IMR-90 (cell line): ENCODE measurements at regions not wholly inside any gene's neighbourhood (a gene's known extent, or its start where the extent isn't known, plus 50 kb on each side); places are given as distances from the start of the nearest gene placed in this dataset.

Source experiments
- ATAC-seq: fragments of 200-7000 bp; cut with Tn5 transposase; 2 replicates; pipeline ENCODE4 v1.9.1; 2020; ENCODE audit warnings: low read depth, mild to moderate bottlenecking, moderate library complexity
- BruUV-seq: library from RNA; stranded (reverse); fragments of 400-500 nt; replicated peaks from 2 replicates; lab custom pipeline; 2021; lab: Mats Ljungman, UMichigan
- CTCF ChIA-PET: fragments of 300-600 bp; formaldehyde crosslinking; extraction: SDS; loops from one replicate; lab custom pipeline; 2021; ENCODE audit warnings: antibody characterized with exemption; lab: Yijun Ruan, JAX
- POLR2A ChIA-PET: fragments of 300-600 bp; sonication (Branson Sonifier 250); formaldehyde crosslinking; loops from one replicate; lab custom pipeline; 2022; ENCODE audit warnings: antibody characterized with exemption; ENCODE audit not compliant: unreplicated experiment; lab: Charles Lee
- DNase-seq: peaks from one replicate; pipeline ENCODE4 v3.0.0; 2013
- H2AFZ ChIP-seq: replicated peaks from 2 replicates; pipeline ENCODE3; 2013; ENCODE audit warnings: low read length, mild to moderate bottlenecking; ENCODE audit not compliant: poor library complexity
- H2AK5ac ChIP-seq: 2 replicates; pipeline ENCODE4 v1.6.1; 2013; ENCODE audit warnings: low read depth, low read length, inconsistent platforms
- H2AK9ac ChIP-seq: replicated peaks from 2 replicates; pipeline ENCODE3; 2013; ENCODE audit warnings: mild to moderate bottlenecking, low read depth, low read length, moderate library complexity; ENCODE audit not compliant: poor library complexity
- H2BK120ac ChIP-seq: 2 replicates; pipeline ENCODE4 v1.6.1; 2013; ENCODE audit warnings: low read depth, low read length, inconsistent platforms
- H2BK15ac ChIP-seq: 3 replicates; pipeline ENCODE4 v1.6.1; 2013; ENCODE audit warnings: low read depth, low read length, inconsistent platforms
- H2BK20ac ChIP-seq: 2 replicates; pipeline ENCODE4 v1.6.1; 2013; ENCODE audit warnings: low read depth, mild to moderate bottlenecking, inconsistent platforms, low read length, moderate library complexity
- H2BK5ac ChIP-seq: 2 replicates; pipeline ENCODE4 v1.6.1; 2013; ENCODE audit warnings: mild to moderate bottlenecking, low read depth, low read length, inconsistent platforms; ENCODE audit not compliant: poor library complexity, severe bottlenecking
- H3K14ac ChIP-seq: replicated peaks from 2 replicates; pipeline ENCODE4 v1.6.1; 2013; ENCODE audit warnings: low read depth, low read length, inconsistent platforms
- H3K18ac ChIP-seq: 2 replicates; pipeline ENCODE4 v1.6.1; 2013; ENCODE audit warnings: low read depth, low read length, control low read depth
- H3K23ac ChIP-seq: 2 replicates; pipeline ENCODE4 v1.6.1; 2013; ENCODE audit warnings: low read depth, low read length, inconsistent platforms
- H3K27ac ChIP-seq: 2 replicates; pipeline ENCODE4 v1.5.1; 2013; ENCODE audit warnings: mild to moderate bottlenecking, control low read depth, low read length; ENCODE audit not compliant: insufficient read depth
- H3K27me3 ChIP-seq: 2 replicates; pipeline ENCODE4 v1.6.1; 2013; ENCODE audit warnings: low read length; ENCODE audit not compliant: control insufficient read depth, insufficient read depth
- H3K36me3 ChIP-seq: 2 replicates; pipeline ENCODE4 v1.6.1; 2013; ENCODE audit warnings: low read length, mixed read lengths; ENCODE audit not compliant: control insufficient read depth, insufficient read depth
- H3K4ac ChIP-seq: 2 replicates; pipeline ENCODE4 v1.6.1; 2013; ENCODE audit warnings: low read depth, low read length, inconsistent platforms
- H3K4me1 ChIP-seq: 2 replicates; pipeline ENCODE4 v1.6.1; 2013; ENCODE audit warnings: low read length, mixed read lengths; ENCODE audit not compliant: control insufficient read depth, insufficient read depth
- H3K4me2 ChIP-seq: 2 replicates; pipeline ENCODE4 v1.6.1; 2013; ENCODE audit warnings: low read depth, mild to moderate bottlenecking, control low read depth, low read length, moderate library complexity
- H3K4me3 ChIP-seq: 2 replicates; pipeline ENCODE4 v1.5.1; 2013; ENCODE audit warnings: low read depth, mild to moderate bottlenecking, control low read depth, low read length, moderate library complexity; ENCODE audit not compliant: insufficient read depth
- H3K56ac ChIP-seq: 2 replicates; pipeline ENCODE4 v1.6.1; 2013; ENCODE audit warnings: low read length, inconsistent platforms; ENCODE audit not compliant: insufficient read depth; ENCODE audit errors: extremely low read depth
- H3K79me1 ChIP-seq, 2 experiments: 2 replicates each; pipeline ENCODE4 v1.6.1; 2013; ENCODE audit warnings: low read length in 2 of 2, inconsistent platforms in 1 of 2, low read depth in 1 of 2
- H3K9ac ChIP-seq: 2 replicates; pipeline ENCODE4 v1.6.1; 2013; ENCODE audit warnings: low read depth, low read length, control low read depth
- H3K9me1 ChIP-seq: 2 replicates; pipeline ENCODE4 v1.6.1; 2013; ENCODE audit warnings: low read length, inconsistent platforms; ENCODE audit not compliant: insufficient read depth
- H3K9me3 ChIP-seq: 2 replicates; pipeline ENCODE4 v1.6.1; 2013; ENCODE audit warnings: low read length; ENCODE audit not compliant: control insufficient read depth, insufficient read depth
- H4K20me1 ChIP-seq: 2 replicates; pipeline ENCODE4 v1.6.1; 2013; ENCODE audit warnings: low read length, inconsistent platforms; ENCODE audit not compliant: insufficient read depth
- H4K5ac ChIP-seq: 2 replicates; pipeline ENCODE4 v1.6.1; 2013; ENCODE audit warnings: mild to moderate bottlenecking, low read depth, low read length, control low read depth
- H4K8ac ChIP-seq, 2 experiments: 2 replicates each; pipeline ENCODE4 v1.6.1; 2013; ENCODE audit warnings: low read depth in 2 of 2, low read length in 2 of 2, control low read depth in 1 of 2, inconsistent platforms in 1 of 2
- H4K91ac ChIP-seq: 2 replicates; pipeline ENCODE4 v1.6.1; 2013; ENCODE audit warnings: low read depth, low read length, inconsistent platforms; ENCODE audit not compliant: insufficient read depth
- BHLHE40 ChIP-seq: fragments of 150-350 bp; IDR thresholded peaks from 2 replicates; pipeline ENCODE4 v1.6.1; 2016; ENCODE audit warnings: mild to moderate bottlenecking, low read depth, low read length
- CEBPB ChIP-seq: IDR thresholded peaks from 2 replicates; pipeline ENCODE4 v1.6.1; 2012; ENCODE audit warnings: low read depth, low read length, improper control_type of control experiment
- CHD1 ChIP-seq: IDR thresholded peaks from 2 replicates; pipeline ENCODE4 v1.6.1; 2012; ENCODE audit warnings: low read depth, low read length, improper control_type of control experiment
- FOS ChIP-seq: fragments of 150-350 bp; IDR thresholded peaks from 2 replicates; pipeline ENCODE4 v1.6.1; 2016; ENCODE audit warnings: low read depth, low read length
- MAFK ChIP-seq: IDR thresholded peaks from 2 replicates; pipeline ENCODE4 v1.6.1; 2012; ENCODE audit warnings: low read depth, low read length, improper control_type of control experiment
- MAZ ChIP-seq: IDR thresholded peaks from 2 replicates; pipeline ENCODE4 v1.6.1; 2012; ENCODE audit warnings: low read depth, mild to moderate bottlenecking, low read length, improper control_type of control experiment, moderate library complexity, borderline replicate concordance
- MXI1 ChIP-seq: IDR thresholded peaks from 2 replicates; pipeline ENCODE4 v1.6.1; 2012; ENCODE audit warnings: low read depth, mild to moderate bottlenecking, low read length, moderate library complexity, borderline replicate concordance
- NFE2L2 ChIP-seq: fragments of 150-350 bp; IDR thresholded peaks from 2 replicates; pipeline ENCODE4 v1.6.1; 2016; ENCODE audit warnings: low read depth, mild to moderate bottlenecking, low read length
- POLR2A ChIP-seq: IDR thresholded peaks from 2 replicates; pipeline ENCODE4 v1.6.1; 2012; ENCODE audit warnings: mild to moderate bottlenecking, low read depth, low read length
- RAD21 ChIP-seq: IDR thresholded peaks from 2 replicates; pipeline ENCODE4 v1.6.1; 2012; ENCODE audit warnings: low read length, improper control_type of control experiment
- RCOR1 ChIP-seq: IDR thresholded peaks from 2 replicates; pipeline ENCODE4 v1.6.1; 2012; ENCODE audit warnings: mild to moderate bottlenecking, low read length, improper control_type of control experiment; ENCODE audit not compliant: insufficient replicate concordance
- SMC3 ChIP-seq: fragments of 150-350 bp; IDR thresholded peaks from 2 replicates; pipeline ENCODE4 v1.6.1; 2016; ENCODE audit warnings: low read depth, mild to moderate bottlenecking, antibody characterized with exemption, low read length, moderate library complexity
- WGBS, 2 experiments: methylation state at CpG; one replicate each; pipeline versions ENCODE4 v1.1.5 to v1.1.7; 2013; ENCODE audit warnings: missing lambda C conversion rate in 2 of 2; ENCODE audit not compliant: insufficient read length in 1 of 2; ENCODE audit errors: extremely low coverage in 2 of 2; 5-methylcytosine and 5-hydroxymethylcytosine counted together
- dilution Hi-C: fragments of 300-500 bp; cut with HindIII; formaldehyde crosslinking; loops from one replicate; pipeline ENCODE4 v1.14.3; 2018; ENCODE audit warnings: low sequenced_read_pairs; ENCODE audit not compliant: unreplicated experiment
- in situ Hi-C: fragments of 300-500 bp; cut with MboI; formaldehyde crosslinking; loops from 3 replicates; pipeline ENCODE4 v1.14.3; 2019; ENCODE audit warnings: low sequenced_read_pairs, inconsistent platforms, mixed read lengths
- intact Hi-C: fragments of 100-400 bp; cut with micrococcal nuclease; formaldehyde crosslinking; loops from 2 replicates; pipeline ENCODE4 v1.10.0; 2022
- TF ChIP-seq, protein P1 (sequence below): fragments of 150-350 bp; IDR thresholded peaks from 2 replicates; pipeline ENCODE4 v1.6.1; 2017; ENCODE audit warnings: mild to moderate bottlenecking, antibody characterized with exemption, low read length, low read depth

DNA sequence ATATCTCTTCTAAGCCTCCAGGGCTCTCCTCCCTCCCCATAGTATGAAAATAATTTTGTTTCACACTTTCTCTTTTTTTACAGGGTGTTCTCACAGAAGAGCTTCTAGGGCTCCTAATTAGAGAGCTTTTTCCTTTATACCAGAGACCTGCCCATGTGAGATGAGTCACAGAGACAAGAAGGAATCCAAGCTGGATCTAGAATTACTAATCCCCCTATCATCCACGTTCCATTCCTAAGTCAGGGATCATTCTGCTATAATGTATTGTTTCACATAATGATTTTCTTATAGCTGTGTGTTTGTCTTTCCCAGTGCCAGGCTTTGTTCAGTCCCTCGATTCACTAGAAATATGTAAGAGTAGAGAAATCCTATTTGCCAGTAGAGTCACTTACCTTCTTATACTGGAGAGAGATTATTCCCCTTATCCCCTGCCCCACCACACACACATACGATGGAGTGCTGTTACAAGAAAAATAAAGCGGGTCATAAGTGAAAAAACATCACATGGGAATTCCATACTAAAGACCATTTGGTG, 778.3 kb upstream of the LRRC4C start:
- no peak overlapping the region for H3K4me3 ChIP-seq
- H4K91ac ChIP-seq: no peak overlapping the region
- H3K27me3 ChIP-seq: no peaks in the 10 kb centered on the region
- H3K23ac ChIP-seq: no peak overlapping the region
- no peak overlapping the region for H2AK5ac ChIP-seq
- peaks cover 10% of the 10 kb centered on the region for H3K9me3 ChIP-seq
- in situ Hi-C loops (no loop called here), intact Hi-C loops (no loop called here), dilution Hi-C loops (no loop called here)
- no peak overlapping the region for H2BK20ac ChIP-seq
- ChIA-PET POLR2A (no interaction called here), CTCF (no interaction called here)
- no peak for TF ChIP-seq BHLHE40
- TF ChIP-seq MAFK: no peak
- no peak for TF ChIP-seq CHD1
- no peak for TF ChIP-seq POLR2A
- no peak for TF ChIP-seq MAZ
- TF ChIP-seq NFE2L2: no peak
- no peak for TF ChIP-seq RCOR1
- no peak for TF ChIP-seq SMC3
- no peak for TF ChIP-seq MXI1
- no peak for TF ChIP-seq CEBPB
- no peak for TF ChIP-seq RAD21
- TF ChIP-seq, protein P1, sequence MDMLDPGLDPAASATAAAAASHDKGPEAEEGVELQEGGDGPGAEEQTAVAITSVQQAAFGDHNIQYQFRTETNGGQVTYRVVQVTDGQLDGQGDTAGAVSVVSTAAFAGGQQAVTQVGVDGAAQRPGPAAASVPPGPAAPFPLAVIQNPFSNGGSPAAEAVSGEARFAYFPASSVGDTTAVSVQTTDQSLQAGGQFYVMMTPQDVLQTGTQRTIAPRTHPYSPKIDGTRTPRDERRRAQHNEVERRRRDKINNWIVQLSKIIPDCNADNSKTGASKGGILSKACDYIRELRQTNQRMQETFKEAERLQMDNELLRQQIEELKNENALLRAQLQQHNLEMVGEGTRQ: no peak
- no peak for TF ChIP-seq FOS
- H3K9ac ChIP-seq: no peak overlapping the region
- H2BK5ac ChIP-seq: no peak overlapping the region
- no peaks in the 10 kb centered on the region for H3K4me1 ChIP-seq
- no peak overlapping the region for H3K14ac ChIP-seq
- H3K27ac ChIP-seq: no peak overlapping the region
- H2BK120ac ChIP-seq: no peak overlapping the region
- no peak overlapping the region for H4K5ac ChIP-seq
- no peaks in the 10 kb centered on the region for H3K36me3 ChIP-seq
- no CpG with 5 or more reads among the region's 4 CpGs for WGBS, 2 experiments
- H2AFZ ChIP-seq: no peak overlapping the region
- H3K56ac ChIP-seq: no peak overlapping the region
- no TSS peak for BruUV-seq
- no peaks in the 10 kb centered on the region for H4K20me1 ChIP-seq
- H2BK15ac ChIP-seq: no peak overlapping the region
- no peaks in the 10 kb centered on the region for H3K79me1 ChIP-seq
- no peaks in the 10 kb centered on the region for H3K9me1 ChIP-seq
- no peak overlapping the region for H2AK9ac ChIP-seq
- no peak for ATAC-seq
- no peak overlapping the region for H3K4me2 ChIP-seq
- H4K8ac ChIP-seq: no peak overlapping the region
- DNase-seq: no peak
- H3K4ac ChIP-seq: no peak overlapping the region
- no peak overlapping the region for H3K18ac ChIP-seq
